ENCODE measurements at regions not wholly inside any gene's neighbourhood (a gene's known extent, or its start where the extent isn't known, plus 50 kb on each side); places are given as distances from the start of the nearest gene placed in this dataset.
A peak's percentile ranks its signal among the peaks of the same experiment; 100 is the strongest.

DNA sequence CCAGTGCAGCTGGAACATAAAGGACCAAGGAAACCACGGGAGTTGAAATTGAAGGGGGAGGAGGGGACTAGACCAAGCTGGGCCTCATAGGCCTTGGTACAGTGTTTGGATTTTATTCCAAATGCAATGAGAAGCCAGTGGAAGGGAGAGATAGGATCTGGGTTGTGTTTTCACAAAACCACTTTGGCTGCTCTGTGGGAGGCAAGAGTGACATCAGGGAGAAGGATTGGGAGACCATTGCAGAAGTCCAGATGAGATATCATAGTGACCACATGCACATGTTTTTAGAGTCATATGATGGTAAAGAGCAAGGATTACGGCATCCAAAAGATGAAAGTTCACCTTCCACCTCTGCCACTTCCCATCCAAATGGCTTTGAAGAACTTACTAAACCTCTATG, 210.2 kb downstream of the PAX3 start:
- Histone ChIP-seq H3K27ac (ENCODE audit: low read depth in 2 of 2, low read length in 1 of 2) (peak overlapping the region in 1 of 2 experiments; percentile 50; a peak in 1 of 4 replicates), H3K4me3 (ENCODE audit: low read depth in 2 of 2, low read length in 1 of 2) (no peak overlapping the region), H2AFZ (ENCODE audit: low read depth) (no peak overlapping the region), H3K9ac (no peak overlapping the region), H3K9me2 (no peaks in the 10 kb centered on the region), H3K36me3 (replicated peaks in 1 of 2; ENCODE audit: control insufficient read depth in 1 of 2, insufficient read depth in 2 of 2, low read length in 1 of 2) (no peaks in the 10 kb centered on the region), H3K4me2 (peak overlapping the region; percentile 33; the same call in 1 of the 2 replicates), H3K9me3 (no peaks in the 10 kb centered on the region), H3K4me1 (ENCODE audit: control insufficient read depth in 1 of 2, insufficient read depth in 2 of 2, low read depth in 1 of 2, low read length in 1 of 2) (peaks cover 0 to 4% of the 10 kb centered on the region in 2 experiments; a peak in 1 of 4 replicates), H3K79me2 (ENCODE audit: insufficient read depth) (no peaks in the 10 kb centered on the region), H3F3A (replicated peaks; ENCODE audit: insufficient read depth) (peaks cover 4% of the 10 kb centered on the region), H4K20me1 (ENCODE audit: insufficient read depth) (no peaks in the 10 kb centered on the region), H3K27me3 (ENCODE audit: insufficient read depth) (no peaks in the 10 kb centered on the region; the same call in 1 of the 2 replicates)
- TF ChIP-seq MXI1 (IDR thresholded peaks at IDR 0.05; ENCODE audit: low read depth, low read length), result no peak
- TF ChIP-seq, protein P1, sequence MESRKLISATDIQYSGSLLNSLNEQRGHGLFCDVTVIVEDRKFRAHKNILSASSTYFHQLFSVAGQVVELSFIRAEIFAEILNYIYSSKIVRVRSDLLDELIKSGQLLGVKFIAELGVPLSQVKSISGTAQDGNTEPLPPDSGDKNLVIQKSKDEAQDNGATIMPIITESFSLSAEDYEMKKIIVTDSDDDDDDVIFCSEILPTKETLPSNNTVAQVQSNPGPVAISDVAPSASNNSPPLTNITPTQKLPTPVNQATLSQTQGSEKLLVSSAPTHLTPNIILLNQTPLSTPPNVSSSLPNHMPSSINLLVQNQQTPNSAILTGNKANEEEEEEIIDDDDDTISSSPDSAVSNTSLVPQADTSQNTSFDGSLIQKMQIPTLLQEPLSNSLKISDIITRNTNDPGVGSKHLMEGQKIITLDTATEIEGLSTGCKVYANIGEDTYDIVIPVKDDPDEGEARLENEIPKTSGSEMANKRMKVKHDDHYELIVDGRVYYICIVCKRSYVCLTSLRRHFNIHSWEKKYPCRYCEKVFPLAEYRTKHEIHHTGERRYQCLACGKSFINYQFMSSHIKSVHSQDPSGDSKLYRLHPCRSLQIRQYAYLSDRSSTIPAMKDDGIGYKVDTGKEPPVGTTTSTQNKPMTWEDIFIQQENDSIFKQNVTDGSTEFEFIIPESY (IDR thresholded peaks at IDR 0.05; ENCODE audit: borderline replicate concordance, low read depth), result no peak
- TF ChIP-seq YY1 (IDR thresholded peaks at IDR 0.05; ENCODE audit: low read depth), result no peak
- TF ChIP-seq, protein P2, sequence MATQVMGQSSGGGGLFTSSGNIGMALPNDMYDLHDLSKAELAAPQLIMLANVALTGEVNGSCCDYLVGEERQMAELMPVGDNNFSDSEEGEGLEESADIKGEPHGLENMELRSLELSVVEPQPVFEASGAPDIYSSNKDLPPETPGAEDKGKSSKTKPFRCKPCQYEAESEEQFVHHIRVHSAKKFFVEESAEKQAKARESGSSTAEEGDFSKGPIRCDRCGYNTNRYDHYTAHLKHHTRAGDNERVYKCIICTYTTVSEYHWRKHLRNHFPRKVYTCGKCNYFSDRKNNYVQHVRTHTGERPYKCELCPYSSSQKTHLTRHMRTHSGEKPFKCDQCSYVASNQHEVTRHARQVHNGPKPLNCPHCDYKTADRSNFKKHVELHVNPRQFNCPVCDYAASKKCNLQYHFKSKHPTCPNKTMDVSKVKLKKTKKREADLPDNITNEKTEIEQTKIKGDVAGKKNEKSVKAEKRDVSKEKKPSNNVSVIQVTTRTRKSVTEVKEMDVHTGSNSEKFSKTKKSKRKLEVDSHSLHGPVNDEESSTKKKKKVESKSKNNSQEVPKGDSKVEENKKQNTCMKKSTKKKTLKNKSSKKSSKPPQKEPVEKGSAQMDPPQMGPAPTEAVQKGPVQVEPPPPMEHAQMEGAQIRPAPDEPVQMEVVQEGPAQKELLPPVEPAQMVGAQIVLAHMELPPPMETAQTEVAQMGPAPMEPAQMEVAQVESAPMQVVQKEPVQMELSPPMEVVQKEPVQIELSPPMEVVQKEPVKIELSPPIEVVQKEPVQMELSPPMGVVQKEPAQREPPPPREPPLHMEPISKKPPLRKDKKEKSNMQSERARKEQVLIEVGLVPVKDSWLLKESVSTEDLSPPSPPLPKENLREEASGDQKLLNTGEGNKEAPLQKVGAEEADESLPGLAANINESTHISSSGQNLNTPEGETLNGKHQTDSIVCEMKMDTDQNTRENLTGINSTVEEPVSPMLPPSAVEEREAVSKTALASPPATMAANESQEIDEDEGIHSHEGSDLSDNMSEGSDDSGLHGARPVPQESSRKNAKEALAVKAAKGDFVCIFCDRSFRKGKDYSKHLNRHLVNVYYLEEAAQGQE (IDR thresholded peaks at IDR 0.05; ENCODE audit: low read depth, low read length), result no peak
- TF ChIP-seq, protein P3, sequence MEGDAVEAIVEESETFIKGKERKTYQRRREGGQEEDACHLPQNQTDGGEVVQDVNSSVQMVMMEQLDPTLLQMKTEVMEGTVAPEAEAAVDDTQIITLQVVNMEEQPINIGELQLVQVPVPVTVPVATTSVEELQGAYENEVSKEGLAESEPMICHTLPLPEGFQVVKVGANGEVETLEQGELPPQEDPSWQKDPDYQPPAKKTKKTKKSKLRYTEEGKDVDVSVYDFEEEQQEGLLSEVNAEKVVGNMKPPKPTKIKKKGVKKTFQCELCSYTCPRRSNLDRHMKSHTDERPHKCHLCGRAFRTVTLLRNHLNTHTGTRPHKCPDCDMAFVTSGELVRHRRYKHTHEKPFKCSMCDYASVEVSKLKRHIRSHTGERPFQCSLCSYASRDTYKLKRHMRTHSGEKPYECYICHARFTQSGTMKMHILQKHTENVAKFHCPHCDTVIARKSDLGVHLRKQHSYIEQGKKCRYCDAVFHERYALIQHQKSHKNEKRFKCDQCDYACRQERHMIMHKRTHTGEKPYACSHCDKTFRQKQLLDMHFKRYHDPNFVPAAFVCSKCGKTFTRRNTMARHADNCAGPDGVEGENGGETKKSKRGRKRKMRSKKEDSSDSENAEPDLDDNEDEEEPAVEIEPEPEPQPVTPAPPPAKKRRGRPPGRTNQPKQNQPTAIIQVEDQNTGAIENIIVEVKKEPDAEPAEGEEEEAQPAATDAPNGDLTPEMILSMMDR (IDR thresholded peaks at IDR 0.05), result no peak
- TF ChIP-seq, protein P4, sequence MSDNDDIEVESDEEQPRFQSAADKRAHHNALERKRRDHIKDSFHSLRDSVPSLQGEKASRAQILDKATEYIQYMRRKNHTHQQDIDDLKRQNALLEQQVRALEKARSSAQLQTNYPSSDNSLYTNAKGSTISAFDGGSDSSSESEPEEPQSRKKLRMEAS (IDR thresholded peaks at IDR 0.05; ENCODE audit: low read depth), result no peak
- TF ChIP-seq EZH2phosphoT487 (IDR thresholded peaks at IDR 0.05; ENCODE audit: borderline replicate concordance, low read depth), result no peak
- TF ChIP-seq TCF12 (IDR thresholded peaks at IDR 0.05), result no peak
- TF ChIP-seq, protein P5, sequence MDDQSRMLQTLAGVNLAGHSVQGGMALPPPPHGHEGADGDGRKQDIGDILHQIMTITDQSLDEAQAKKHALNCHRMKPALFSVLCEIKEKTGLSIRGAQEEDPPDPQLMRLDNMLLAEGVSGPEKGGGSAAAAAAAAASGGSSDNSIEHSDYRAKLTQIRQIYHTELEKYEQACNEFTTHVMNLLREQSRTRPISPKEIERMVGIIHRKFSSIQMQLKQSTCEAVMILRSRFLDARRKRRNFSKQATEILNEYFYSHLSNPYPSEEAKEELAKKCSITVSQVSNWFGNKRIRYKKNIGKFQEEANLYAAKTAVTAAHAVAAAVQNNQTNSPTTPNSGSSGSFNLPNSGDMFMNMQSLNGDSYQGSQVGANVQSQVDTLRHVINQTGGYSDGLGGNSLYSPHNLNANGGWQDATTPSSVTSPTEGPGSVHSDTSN (IDR thresholded peaks at IDR 0.05), result no peak
- no peak for TF ChIP-seq CHD2 (IDR thresholded peaks at IDR 0.05; ENCODE audit: low read length, partially characterized antibody)
- TF ChIP-seq SMC3 (IDR thresholded peaks at IDR 0.05; ENCODE audit: low read depth, low read length), result no peak
- no peak for TF ChIP-seq FOXM1 (IDR thresholded peaks at IDR 0.05; ENCODE audit: low read depth)
- 20% methylated on average over 2 of the region's 2 CpGs for WGBS (ENCODE audit: low lambda C conversion rate)
- ChIA-PET POLR2A (no interaction called here), CTCF (no interaction called here)
- DNase-seq, result no peak
